GM12865 (cell line): ENCODE measurements at regions not wholly inside any gene's neighbourhood (a gene's known extent, or its start where the extent isn't known, plus 50 kb on each side); places are given as distances from the start of the nearest gene placed in this dataset.

Experiments used
- DNase-seq: peaks from one replicate; pipeline ENCODE4 v3.0.0; 2010; ENCODE audit warnings: low read depth
- H3K4me3 ChIP-seq: 2 replicates; pipeline ENCODE4 v1.5.1; 2011; ENCODE audit warnings: mild to moderate bottlenecking, low read depth, low read length, control low read depth
- TF ChIP-seq, protein P1 (sequence below): IDR thresholded peaks from 2 replicates; pipeline ENCODE4 v1.5.1; 2011; ENCODE audit warnings: low read length, control low read depth, low read depth, inconsistent platforms; ENCODE audit not compliant: insufficient read depth; ENCODE audit errors: missing control alignments

DNA sequence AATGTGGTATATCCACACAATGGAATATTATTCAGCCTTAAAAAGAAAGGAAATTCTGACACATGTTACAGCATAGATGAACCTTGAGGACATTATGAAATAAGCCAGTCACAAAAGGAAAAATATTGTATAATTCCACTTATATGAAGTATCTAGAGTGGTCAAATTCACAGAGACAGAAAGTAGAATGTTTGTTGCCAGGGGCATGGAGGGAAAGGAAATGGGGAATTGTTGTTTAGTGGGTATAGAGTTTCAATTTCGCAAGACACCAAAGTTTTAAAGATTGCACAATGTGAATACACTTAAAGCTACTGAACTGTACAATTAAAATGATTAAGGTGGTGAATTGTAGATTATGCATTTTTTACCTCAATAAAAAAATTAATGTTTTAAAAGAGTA is 92.9 kb downstream of the TXNL1 start:
- TF ChIP-seq, protein P1, sequence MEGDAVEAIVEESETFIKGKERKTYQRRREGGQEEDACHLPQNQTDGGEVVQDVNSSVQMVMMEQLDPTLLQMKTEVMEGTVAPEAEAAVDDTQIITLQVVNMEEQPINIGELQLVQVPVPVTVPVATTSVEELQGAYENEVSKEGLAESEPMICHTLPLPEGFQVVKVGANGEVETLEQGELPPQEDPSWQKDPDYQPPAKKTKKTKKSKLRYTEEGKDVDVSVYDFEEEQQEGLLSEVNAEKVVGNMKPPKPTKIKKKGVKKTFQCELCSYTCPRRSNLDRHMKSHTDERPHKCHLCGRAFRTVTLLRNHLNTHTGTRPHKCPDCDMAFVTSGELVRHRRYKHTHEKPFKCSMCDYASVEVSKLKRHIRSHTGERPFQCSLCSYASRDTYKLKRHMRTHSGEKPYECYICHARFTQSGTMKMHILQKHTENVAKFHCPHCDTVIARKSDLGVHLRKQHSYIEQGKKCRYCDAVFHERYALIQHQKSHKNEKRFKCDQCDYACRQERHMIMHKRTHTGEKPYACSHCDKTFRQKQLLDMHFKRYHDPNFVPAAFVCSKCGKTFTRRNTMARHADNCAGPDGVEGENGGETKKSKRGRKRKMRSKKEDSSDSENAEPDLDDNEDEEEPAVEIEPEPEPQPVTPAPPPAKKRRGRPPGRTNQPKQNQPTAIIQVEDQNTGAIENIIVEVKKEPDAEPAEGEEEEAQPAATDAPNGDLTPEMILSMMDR: no peak
- DNase-seq: no peak
- H3K4me3 ChIP-seq: no peak overlapping the region

DNA sequence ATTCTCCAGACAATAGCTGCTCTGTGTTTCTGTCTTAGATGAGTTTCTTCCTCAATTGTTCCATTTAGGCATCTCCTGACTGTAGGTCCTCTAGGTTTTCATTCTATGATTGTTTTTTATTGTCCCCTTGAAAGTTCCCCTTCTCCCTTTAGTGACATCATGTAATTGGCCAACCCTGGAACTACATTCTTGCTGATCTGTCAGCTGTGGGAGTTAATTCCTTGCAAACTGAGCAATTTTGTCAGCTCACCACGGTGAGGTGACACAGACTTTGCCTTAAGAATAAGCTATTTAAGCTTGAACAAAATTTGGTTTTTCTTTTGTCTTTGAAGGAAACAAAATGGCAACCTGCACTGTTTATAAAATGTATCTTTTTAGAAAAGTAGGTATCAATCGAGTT is 95.9 kb downstream of the TXNL1 start:
- DNase-seq: no peak
- TF ChIP-seq, protein P1: no peak

DNA sequence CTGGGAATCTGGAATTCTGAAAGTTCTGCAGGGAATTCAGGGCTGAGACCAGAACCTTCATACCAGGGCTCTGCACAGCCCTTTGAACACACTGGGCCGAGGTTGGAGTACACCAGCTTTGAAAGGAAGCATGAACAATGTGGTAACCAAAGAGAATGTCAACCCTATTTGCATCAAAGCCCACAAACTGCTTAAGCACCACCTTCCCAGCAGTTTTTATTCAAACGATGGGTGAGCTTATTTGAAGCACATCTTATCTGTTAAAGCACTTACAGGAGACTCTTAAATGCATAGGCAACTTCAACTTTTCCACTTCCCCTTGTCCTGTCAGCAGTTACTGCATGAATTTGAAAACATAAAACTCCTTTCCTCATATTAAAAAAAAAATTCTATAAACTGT is 96.6 kb downstream of the TXNL1 start:
- peak; percentile 38 for DNase-seq

More for the DNA sequence above, 95.9 kb downstream of the TXNL1 start:
- no peak overlapping the region for H3K4me3 ChIP-seq

DNA sequence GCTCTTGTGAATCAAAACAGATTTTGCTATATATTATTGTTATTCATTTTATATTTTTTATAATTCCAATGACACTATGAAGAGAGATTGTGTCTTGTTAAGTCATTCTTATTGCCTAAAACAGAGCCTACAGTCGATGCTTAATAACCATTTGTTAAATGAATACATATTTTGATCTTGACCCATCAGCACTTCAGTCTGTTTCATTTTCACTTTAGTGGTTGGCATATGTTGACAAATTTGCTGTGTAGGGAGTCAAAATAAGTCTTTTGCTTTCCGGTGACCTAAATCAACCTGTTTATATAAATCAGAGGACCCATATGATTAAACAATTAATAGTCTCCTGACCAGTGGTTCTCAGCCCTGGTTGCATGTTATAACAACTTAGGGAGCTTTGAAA is 97.1 kb downstream of the TXNL1 start:
- no peak for DNase-seq
- no peak overlapping the region for H3K4me3 ChIP-seq
- TF ChIP-seq, protein P1: no peak

More for the DNA sequence above, 96.6 kb downstream of the TXNL1 start:
- no peak overlapping the region for H3K4me3 ChIP-seq
- TF ChIP-seq, protein P1: no peak

DNA sequence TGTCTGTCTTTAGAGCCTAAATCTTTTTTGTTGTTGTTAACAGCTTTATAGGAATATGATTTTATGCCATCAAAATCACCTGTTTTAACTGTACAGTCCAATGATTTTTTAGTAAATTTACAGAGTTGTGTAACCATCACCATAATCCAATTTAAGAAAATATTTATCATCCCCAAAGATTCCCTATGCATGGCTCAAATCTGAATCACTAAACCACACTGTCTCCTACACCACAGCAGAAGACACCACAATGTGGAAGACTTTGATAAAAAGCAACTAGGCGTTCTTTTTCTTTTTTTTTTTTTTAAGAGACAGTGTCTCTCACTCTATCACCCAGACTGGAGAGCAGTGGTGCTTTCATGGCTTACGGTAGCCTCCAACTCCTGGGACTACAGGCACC is 99.6 kb downstream of the TXNL1 start:
- no peak for DNase-seq
- no peak overlapping the region for H3K4me3 ChIP-seq
- TF ChIP-seq, protein P1: no peak

DNA sequence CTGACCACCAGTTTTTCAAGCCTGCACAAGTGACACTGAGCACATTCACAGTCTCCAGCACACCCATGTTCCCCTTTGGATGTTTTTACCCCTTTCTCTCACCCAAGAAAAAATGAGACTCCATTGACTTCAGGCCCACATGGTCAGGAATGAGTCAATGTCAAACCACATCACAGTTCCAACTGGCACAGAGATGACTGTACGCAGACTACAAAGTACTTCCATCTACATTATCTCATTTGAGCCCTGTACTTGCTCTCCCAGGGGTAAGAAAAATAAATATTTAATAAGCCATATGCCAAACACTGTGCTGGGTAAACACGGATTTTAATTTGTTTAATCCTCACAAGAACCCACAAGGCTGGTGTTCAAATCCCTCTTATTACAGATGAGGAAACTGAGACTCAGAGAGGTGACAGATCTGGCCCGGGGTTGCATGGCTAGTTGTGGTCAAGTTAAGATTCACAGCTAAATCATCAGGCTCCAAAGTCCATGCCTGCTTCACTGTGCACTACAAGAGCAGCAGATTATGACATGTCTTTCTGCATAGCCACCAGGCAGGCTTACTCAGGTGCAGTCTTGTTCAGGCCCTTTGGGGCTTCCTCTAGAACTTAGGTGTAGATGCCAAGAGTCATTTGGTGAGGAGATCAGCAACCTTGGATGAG is 106.1 kb downstream of the TXNL1 start:
- TF ChIP-seq, protein P1: no peak
- H3K4me3 ChIP-seq: no peak overlapping the region
- peak; percentile 84 for DNase-seq

DNA sequence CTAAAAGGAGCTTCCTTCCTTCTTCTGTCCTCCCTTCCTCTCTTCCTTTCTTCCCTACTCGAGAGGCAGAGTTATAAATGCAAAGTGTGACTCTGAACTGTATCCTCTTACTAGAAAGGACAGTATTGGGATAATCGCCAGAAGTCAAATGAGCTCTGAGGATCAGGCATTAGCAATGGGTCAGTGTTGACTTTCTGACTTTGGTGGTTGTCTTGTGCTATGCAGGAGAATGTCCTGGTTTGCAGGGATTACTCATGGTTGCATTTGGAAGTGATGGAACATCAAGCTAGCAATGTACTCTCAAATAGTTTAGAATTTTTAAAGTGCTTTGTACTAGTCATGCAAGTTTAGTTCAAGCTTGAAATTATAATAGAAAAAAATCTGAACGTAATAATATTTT is 115.6 kb downstream of the TXNL1 start:
- H3K4me3 ChIP-seq: no peak overlapping the region
- TF ChIP-seq, protein P1: no peak
- DNase-seq: no peak
